ENCODE measurements at regions not wholly inside any gene's neighbourhood (a gene's known extent, or its start where the extent isn't known, plus 50 kb on each side); places are given as distances from the start of the nearest gene placed in this dataset.

GRCh38 chr17:59483860-59484259 lies 81.5 kb upstream of the DHX40 start:
- TF ChIP-seq POU6F1 (CRISPR knock-in tag; IDR thresholded peaks at IDR 0.05; ENCODE audit: borderline replicate concordance, low read depth) (no peak), TOX (CRISPR knock-in tag; IDR thresholded peaks at IDR 0.05; ENCODE audit: borderline replicate concordance) (no peak), ZNF70 (CRISPR knock-in tag; IDR thresholded peaks at IDR 0.05) (no peak), ZFP3 (CRISPR knock-in tag; IDR thresholded peaks at IDR 0.05) (no peak), CSRNP3 (CRISPR knock-in tag; IDR thresholded peaks at IDR 0.05) (no peak), ISL1 (CRISPR knock-in tag; IDR thresholded peaks at IDR 0.05) (no peak), SNAI2 (CRISPR knock-in tag; IDR thresholded peaks at IDR 0.05) (no peak), ARNTL (CRISPR knock-in tag; IDR thresholded peaks at IDR 0.05; ENCODE audit: borderline replicate concordance, low read depth) (no peak), CSDC2 (CRISPR knock-in tag; IDR thresholded peaks at IDR 0.05) (no peak), TCF4 (CRISPR knock-in tag; IDR thresholded peaks at IDR 0.05; ENCODE audit: borderline replicate concordance) (no peak), GLIS3 (CRISPR knock-in tag; IDR thresholded peaks at IDR 0.05) (no peak), RARB (CRISPR knock-in tag; IDR thresholded peaks at IDR 0.05) (no peak)
- TF ChIP-seq, protein P1, sequence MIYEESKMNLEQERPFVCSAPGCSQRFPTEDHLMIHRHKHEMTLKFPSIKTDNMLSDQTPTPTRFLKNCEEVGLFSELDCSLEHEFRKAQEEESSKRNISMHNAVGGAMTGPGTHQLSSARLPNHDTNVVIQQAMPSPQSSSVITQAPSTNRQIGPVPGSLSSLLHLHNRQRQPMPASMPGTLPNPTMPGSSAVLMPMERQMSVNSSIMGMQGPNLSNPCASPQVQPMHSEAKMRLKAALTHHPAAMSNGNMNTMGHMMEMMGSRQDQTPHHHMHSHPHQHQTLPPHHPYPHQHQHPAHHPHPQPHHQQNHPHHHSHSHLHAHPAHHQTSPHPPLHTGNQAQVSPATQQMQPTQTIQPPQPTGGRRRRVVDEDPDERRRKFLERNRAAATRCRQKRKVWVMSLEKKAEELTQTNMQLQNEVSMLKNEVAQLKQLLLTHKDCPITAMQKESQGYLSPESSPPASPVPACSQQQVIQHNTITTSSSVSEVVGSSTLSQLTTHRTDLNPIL (CRISPR knock-in tag; IDR thresholded peaks at IDR 0.05; ENCODE audit: low read depth): no peak
- TF ChIP-seq, protein P2, sequence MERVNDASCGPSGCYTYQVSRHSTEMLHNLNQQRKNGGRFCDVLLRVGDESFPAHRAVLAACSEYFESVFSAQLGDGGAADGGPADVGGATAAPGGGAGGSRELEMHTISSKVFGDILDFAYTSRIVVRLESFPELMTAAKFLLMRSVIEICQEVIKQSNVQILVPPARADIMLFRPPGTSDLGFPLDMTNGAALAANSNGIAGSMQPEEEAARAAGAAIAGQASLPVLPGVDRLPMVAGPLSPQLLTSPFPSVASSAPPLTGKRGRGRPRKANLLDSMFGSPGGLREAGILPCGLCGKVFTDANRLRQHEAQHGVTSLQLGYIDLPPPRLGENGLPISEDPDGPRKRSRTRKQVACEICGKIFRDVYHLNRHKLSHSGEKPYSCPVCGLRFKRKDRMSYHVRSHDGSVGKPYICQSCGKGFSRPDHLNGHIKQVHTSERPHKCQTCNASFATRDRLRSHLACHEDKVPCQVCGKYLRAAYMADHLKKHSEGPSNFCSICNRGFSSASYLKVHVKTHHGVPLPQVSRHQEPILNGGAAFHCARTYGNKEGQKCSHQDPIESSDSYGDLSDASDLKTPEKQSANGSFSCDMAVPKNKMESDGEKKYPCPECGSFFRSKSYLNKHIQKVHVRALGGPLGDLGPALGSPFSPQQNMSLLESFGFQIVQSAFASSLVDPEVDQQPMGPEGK (CRISPR knock-in tag; IDR thresholded peaks at IDR 0.05; ENCODE audit: borderline replicate concordance): no peak
- ATAC-seq: no peak

DNA sequence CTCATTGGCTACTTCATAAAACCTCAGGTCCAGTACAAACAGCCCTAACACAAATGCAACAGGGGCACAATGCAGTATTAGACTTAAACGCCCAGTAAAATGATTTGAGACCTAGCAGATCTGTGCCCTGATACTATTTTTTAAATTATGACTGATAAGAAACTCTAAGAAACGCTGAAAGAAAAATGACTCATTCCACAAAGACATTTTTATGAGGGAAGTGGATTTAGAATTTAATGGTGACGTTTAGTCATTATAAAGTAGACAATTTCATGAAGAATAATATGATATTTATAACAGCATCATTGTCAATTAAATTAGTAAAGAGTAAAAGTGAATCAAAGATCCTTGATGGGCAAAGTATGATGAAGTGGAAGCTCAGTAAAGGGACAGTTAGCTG lies 80.4 kb upstream of the DHX40 start:
- no peak for ATAC-seq
- TF ChIP-seq ISL1 (CRISPR knock-in tag; IDR thresholded peaks at IDR 0.05): peak; percentile 77
- TF ChIP-seq ZNF565 (CRISPR knock-in tag; conservative IDR thresholded peaks at IDR 0.05; ENCODE audit: low read depth): no peak

DNA sequence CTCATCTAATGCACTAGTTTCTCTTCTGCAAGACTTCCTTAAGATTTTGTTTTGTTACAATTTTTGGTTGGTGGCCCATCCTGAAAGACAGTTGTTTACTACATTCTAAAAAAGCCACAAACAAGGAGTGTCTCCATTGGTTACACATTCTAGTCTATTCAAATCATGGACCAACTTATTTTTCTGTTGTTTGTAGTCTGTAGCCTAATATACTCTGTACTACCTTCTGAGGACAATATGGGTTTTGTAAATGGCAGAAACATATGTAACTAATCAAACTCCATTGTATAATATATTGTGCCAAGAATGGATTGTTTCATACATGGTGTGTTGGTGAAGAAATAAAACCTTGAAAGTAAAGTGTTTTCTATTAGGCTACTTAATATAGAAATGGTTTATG lies 79.5 kb upstream of the DHX40 start:
- no peak for ATAC-seq
- no peak for TF ChIP-seq ISL1 (CRISPR knock-in tag; IDR thresholded peaks at IDR 0.05)
- no peak for TF ChIP-seq SNAI2 (CRISPR knock-in tag; IDR thresholded peaks at IDR 0.05)
- TF ChIP-seq CSDC2 (CRISPR knock-in tag; IDR thresholded peaks at IDR 0.05): no peak
- TF ChIP-seq ZFP30 (CRISPR knock-in tag; IDR thresholded peaks at IDR 0.05): no peak
- TF ChIP-seq, protein P3, sequence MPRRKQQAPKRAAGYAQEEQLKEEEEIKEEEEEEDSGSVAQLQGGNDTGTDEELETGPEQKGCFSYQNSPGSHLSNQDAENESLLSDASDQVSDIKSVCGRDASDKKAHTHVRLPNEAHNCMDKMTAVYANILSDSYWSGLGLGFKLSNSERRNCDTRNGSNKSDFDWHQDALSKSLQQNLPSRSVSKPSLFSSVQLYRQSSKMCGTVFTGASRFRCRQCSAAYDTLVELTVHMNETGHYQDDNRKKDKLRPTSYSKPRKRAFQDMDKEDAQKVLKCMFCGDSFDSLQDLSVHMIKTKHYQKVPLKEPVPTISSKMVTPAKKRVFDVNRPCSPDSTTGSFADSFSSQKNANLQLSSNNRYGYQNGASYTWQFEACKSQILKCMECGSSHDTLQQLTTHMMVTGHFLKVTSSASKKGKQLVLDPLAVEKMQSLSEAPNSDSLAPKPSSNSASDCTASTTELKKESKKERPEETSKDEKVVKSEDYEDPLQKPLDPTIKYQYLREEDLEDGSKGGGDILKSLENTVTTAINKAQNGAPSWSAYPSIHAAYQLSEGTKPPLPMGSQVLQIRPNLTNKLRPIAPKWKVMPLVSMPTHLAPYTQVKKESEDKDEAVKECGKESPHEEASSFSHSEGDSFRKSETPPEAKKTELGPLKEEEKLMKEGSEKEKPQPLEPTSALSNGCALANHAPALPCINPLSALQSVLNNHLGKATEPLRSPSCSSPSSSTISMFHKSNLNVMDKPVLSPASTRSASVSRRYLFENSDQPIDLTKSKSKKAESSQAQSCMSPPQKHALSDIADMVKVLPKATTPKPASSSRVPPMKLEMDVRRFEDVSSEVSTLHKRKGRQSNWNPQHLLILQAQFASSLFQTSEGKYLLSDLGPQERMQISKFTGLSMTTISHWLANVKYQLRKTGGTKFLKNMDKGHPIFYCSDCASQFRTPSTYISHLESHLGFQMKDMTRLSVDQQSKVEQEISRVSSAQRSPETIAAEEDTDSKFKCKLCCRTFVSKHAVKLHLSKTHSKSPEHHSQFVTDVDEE (CRISPR knock-in tag; IDR thresholded peaks at IDR 0.05): no peak
- peak; percentile 18; the same call in 1 of the 2 replicates for TF ChIP-seq TCF4 (CRISPR knock-in tag; IDR thresholded peaks at IDR 0.05; ENCODE audit: borderline replicate concordance)
- TF ChIP-seq CSRNP3 (CRISPR knock-in tag; IDR thresholded peaks at IDR 0.05): no peak
- no peak for TF ChIP-seq ZFP3 (CRISPR knock-in tag; IDR thresholded peaks at IDR 0.05)
- TF ChIP-seq ZNF8 (CRISPR knock-in tag; IDR thresholded peaks at IDR 0.05): no peak

Measured in SK-N-SH treated with all-trans-retinoic acid at 6 μM for 48 hours (cell line).